ENCODE measurements at regions not wholly inside any gene's neighbourhood (a gene's known extent, or its start where the extent isn't known, plus 50 kb on each side); places are given as distances from the start of the nearest gene placed in this dataset.
"Not testable (repeated sequence)": the region's sequence is repeated elsewhere in the genome, so short reads cannot be mapped to it uniquely, and the experiment has no call there.

DNA sequence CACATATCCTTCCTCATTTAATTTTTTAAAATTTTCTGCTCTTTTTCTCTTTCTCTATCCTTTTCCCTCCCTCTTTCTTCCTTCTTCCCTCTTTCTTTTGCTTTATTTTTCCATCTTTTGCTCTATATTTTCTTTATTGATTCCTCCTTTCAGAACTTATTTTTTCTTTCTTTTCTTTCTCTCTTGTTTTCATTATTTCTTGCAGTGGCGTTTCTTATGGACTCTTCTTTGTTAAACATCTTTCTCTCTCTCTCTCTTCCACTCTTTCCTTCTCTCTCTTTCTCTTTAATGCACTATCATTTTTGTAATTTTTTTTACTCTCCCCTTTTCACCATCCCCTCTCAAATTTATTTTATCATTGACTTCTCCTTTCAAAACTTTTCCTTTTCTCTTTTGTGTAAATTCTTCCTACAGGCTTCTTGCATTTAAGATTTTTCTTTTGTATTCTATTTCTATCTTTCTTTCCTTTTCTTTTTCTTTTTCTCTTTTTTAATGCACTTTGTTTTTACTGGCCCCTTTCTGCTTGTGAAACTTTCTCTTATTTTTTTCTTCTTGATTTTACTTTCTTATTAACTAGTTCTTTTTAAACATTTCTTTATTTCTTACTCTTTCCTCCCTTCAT lies 97.0 kb downstream of the RBMX2 start:
- Histone ChIP-seq H3K4me3 (ENCODE audit: low read depth, low read length) (no peak overlapping the region), H3K27ac (no peak overlapping the region), H3K36me3 (no peaks in the 10 kb centered on the region), H3K9me3 (ENCODE audit: severe bottlenecking) (no peaks in the 10 kb centered on the region), H3K27me3 (ENCODE audit: insufficient read depth, low read depth, severe bottlenecking) (no peaks in the 10 kb centered on the region)
- TF ChIP-seq, protein P1, sequence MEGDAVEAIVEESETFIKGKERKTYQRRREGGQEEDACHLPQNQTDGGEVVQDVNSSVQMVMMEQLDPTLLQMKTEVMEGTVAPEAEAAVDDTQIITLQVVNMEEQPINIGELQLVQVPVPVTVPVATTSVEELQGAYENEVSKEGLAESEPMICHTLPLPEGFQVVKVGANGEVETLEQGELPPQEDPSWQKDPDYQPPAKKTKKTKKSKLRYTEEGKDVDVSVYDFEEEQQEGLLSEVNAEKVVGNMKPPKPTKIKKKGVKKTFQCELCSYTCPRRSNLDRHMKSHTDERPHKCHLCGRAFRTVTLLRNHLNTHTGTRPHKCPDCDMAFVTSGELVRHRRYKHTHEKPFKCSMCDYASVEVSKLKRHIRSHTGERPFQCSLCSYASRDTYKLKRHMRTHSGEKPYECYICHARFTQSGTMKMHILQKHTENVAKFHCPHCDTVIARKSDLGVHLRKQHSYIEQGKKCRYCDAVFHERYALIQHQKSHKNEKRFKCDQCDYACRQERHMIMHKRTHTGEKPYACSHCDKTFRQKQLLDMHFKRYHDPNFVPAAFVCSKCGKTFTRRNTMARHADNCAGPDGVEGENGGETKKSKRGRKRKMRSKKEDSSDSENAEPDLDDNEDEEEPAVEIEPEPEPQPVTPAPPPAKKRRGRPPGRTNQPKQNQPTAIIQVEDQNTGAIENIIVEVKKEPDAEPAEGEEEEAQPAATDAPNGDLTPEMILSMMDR (IDR thresholded peaks at IDR 0.05; ENCODE audit: low read depth, low read length) = no peak
- DNase-seq = no peak

- Histone ChIP-seq H3K9me3 (ENCODE audit: severe bottlenecking) (no peaks in the 10 kb centered on the region), H3K27ac (no peak overlapping the region), H3K27me3 (ENCODE audit: insufficient read depth, low read depth, severe bottlenecking) (no peaks in the 10 kb centered on the region), H3K4me3 (ENCODE audit: low read depth, low read length) (no peak overlapping the region), H3K36me3 (no peaks in the 10 kb centered on the region)
- no peak for DNase-seq
- TF ChIP-seq, protein P1 (IDR thresholded peaks at IDR 0.05; ENCODE audit: low read depth, low read length) = no peak
Observed at GRCh38 chrX:130502016-130502570, 100.3 kb downstream of the RBMX2 start.

- TF ChIP-seq, protein P1 (IDR thresholded peaks at IDR 0.05; ENCODE audit: low read depth, low read length) = no peak
- no peak overlapping the region for H3K4me3 ChIP-seq (ENCODE audit: low read depth, low read length)
- H3K27me3 ChIP-seq (ENCODE audit: insufficient read depth, low read depth, severe bottlenecking) = no peaks in the 10 kb centered on the region
- H3K36me3 ChIP-seq = no peaks in the 10 kb centered on the region
- H3K9me3 ChIP-seq (ENCODE audit: severe bottlenecking) = no peaks in the 10 kb centered on the region
- no peak for DNase-seq
- no peak overlapping the region for H3K27ac ChIP-seq
Observed at GRCh38 chrX:130504019-130504418, 102.2 kb downstream of the RBMX2 start.

DNA sequence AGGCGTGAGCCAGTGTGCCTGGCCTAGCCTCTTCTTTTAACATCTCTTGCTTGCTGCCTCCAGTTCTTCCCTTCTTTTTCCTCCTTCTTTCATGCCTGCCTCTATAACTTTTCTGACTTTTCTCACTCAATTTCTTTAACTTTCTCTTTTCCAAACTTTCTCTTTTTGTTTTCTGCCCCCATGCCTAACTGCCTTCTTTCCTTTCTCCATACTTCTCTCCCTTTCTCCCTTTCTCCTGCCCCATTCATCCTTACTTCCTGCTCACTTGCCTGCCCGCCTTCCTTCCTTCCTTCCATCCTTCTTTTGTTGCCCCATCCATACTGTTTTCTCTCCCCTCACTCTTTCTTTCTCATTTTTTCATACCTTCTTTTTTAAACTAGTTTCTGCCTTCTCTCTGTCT lies 105.2 kb downstream of the RBMX2 start:
- Histone ChIP-seq H3K27me3 (ENCODE audit: insufficient read depth, low read depth, severe bottlenecking) (no peaks in the 10 kb centered on the region), H3K4me3 (ENCODE audit: low read depth, low read length) (no peak overlapping the region), H3K9me3 (ENCODE audit: severe bottlenecking) (no peaks in the 10 kb centered on the region), H3K27ac (no peak overlapping the region), H3K36me3 (no peaks in the 10 kb centered on the region)
- TF ChIP-seq, protein P1 (IDR thresholded peaks at IDR 0.05; ENCODE audit: low read depth, low read length) = no peak
- DNase-seq = no peak

DNA sequence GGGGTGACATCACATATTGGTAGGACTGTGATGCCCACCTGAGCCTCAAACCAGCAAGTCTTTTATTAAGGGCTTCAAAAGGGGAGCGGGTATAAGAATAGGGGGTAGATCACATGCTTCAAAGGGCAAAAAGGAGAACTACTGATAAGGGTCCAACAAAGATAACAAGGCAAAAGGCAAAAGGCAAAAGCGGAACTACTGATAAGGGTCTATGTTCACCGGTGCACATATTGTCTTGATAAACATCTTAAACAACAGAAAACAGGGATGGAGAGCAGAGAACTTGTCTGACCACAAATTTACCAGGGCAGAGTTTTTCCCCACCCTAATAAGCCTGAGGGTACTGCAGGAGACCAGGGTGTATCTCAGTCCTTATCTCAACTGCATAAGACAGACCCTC lies 110.7 kb downstream of the RBMX2 start:
- DNase-seq; H3K9me3 ChIP-seq (ENCODE audit: severe bottlenecking); H3K36me3 ChIP-seq: not testable (repeated sequence)

GRCh38 chrX:130516123-130516522 lies 114.3 kb downstream of the RBMX2 start:
- Histone ChIP-seq H3K36me3 (no peaks in the 10 kb centered on the region), H3K27ac (no peak overlapping the region), H3K27me3 (ENCODE audit: insufficient read depth, low read depth, severe bottlenecking) (no peaks in the 10 kb centered on the region), H3K9me3 (ENCODE audit: severe bottlenecking) (no peaks in the 10 kb centered on the region), H3K4me3 (ENCODE audit: low read depth, low read length) (no peak overlapping the region)
- TF ChIP-seq, protein P1 (IDR thresholded peaks at IDR 0.05; ENCODE audit: low read depth, low read length) = no peak
- no peak for DNase-seq

More for the DNA sequence above, 110.7 kb downstream of the RBMX2 start:
- H3K27ac ChIP-seq; H3K27me3 ChIP-seq (ENCODE audit: insufficient read depth, low read depth, severe bottlenecking); H3K4me3 ChIP-seq (ENCODE audit: low read depth, low read length): not testable (repeated sequence)
